C1 segment of cervical spinal cord (tissue), 14 donors: ENCODE measurements at regions not wholly inside any gene's neighbourhood (a gene's known extent, or its start where the extent isn't known, plus 50 kb on each side); places are given as distances from the start of the nearest gene placed in this dataset.

ENCODE experiments used
- DNase-seq, 14 donors: peaks; one replicate each; lab custom pipeline; 2025; lab: John Stamatoyannopoulos, UW

DNA sequence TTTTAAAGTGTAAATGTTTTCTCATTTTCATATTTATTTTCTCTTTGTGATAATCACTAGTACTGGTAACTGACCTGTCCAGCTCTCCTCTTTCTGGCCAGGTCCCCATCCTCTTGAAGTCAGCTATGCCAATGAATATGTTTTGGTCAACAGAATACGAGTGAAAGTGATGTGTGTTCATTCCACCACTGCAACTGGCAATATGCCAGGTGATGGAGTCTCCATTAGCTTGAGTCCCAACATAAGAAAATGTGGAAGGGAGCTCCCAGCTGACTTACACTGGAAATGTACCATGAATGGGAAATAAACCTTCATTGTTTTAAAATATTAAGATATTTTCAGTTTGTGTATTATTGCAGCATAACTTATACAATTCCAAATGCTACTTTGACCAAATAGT, 75.8 kb downstream of the CCDC34 start:
- no peak for DNase-seq

DNA sequence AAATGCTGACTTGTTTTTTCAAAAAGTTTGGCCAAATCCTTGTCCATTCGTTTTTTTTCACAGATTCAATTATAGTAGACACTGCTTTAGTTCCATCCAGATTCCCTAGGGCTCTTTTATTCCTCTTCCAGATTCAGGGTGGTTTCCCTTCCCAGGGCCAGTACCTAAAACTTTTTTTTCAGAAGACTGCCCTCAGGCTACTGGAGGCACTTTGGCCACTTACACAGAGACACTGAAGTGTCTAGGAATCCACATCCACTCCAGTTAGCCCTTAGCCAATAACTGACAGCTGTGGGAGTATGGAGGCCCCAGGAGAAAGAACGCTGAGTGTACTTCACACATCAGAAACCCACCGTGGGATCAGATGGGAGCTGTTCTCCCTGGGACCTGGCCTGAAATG, 77.3 kb downstream of the CCDC34 start:
- DNase-seq: no peak

DNA sequence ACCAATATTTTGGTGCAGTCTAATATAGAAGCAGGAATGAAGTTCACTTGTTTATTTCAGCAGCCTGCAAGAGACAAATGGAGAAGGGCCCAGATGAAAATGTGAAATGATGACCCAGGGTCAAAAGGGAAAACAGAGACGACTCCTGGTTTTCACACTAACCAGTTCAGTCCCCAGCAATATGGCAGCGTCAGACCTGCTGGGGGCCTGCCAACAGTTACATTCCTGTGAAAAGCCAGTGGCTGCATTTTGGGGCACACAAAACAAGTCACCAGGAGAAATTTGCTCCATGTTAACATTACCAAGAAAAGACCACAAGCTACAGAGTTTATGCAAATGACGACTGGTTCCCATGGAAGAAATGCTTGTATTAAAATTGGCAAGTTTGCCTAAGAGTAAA, 80.2 kb downstream of the CCDC34 start:
- no peak for DNase-seq

GRCh38 chr11:27281740-27282590, 81.0 kb downstream of the CCDC34 start:
- no peak for DNase-seq

- no peak for DNase-seq
Measured at GRCh38 chr11:27281276-27281675, 81.7 kb downstream of the CCDC34 start.

DNA sequence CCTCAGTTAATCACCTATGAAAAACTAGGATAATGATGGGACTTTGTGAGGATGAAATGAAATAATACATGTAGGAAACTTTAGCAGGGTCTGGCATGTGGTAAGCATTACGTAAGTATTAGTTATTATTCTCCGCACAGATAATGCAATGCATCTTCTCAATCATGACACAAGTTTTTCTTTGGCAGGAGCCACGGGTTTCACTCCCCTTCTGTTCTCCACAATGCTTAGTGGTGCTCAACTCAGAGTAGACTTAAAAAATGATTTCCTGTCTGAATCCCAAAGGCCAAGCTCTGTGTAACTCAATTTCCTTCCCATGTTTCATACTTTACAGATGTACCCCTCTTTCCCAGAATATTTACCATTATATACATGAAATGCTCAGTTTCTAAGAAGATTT, 82.9 kb downstream of the CCDC34 start:
- DNase-seq: no peak

DNA sequence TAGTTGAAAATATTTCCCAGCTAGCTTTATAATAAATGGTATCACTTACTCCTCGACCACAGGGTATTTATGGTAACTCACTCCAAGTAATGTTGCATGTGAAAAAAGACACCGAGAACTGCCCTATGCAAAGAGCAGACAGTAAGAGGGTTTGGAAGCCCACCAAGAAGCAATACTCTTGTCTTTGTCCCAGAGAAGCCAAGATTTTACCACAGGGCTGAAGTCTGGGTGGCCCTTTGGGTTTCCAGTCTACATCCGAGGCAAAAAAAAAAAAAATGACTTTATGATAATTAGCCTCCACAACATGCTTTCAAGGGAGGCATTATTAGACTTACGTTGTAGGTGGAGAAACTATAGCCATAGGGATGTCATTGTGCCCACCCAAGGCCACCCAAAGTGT, 83.6 kb downstream of the CCDC34 start:
- DNase-seq: no peak

DNA sequence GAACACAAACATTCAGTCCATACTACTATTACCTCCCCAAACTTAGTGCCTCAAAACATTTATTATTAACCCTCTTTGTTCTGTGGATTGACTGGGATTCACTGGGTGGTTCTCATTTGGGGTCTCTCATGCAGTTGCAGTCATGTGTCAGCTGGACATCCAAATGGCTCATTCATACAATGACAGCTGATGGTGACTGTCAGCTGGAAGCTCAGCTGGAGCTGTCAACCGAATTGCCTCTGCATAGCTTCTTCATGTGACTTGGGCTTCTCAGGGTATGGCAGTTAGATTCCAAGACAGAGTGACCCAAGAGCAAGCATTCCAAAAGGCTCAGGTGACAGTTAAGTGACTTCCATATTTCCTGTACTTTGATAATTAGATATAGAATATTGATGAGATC, 85.2 kb downstream of the CCDC34 start:
- no peak for DNase-seq

- no peak for DNase-seq
Measured at GRCh38 chr11:27276141-27276540, 86.9 kb downstream of the CCDC34 start.

GRCh38 chr11:27274854-27275395, 88.1 kb downstream of the CCDC34 start:
- peak in 1 of 14 donors; percentile 9 for DNase-seq

GRCh38 chr11:27266125-27266524, 96.9 kb downstream of the CCDC34 start:
- DNase-seq: no peak

- DNase-seq: no peak
Measured at GRCh38 chr11:27263986-27264385, 99.0 kb downstream of the CCDC34 start.

DNA sequence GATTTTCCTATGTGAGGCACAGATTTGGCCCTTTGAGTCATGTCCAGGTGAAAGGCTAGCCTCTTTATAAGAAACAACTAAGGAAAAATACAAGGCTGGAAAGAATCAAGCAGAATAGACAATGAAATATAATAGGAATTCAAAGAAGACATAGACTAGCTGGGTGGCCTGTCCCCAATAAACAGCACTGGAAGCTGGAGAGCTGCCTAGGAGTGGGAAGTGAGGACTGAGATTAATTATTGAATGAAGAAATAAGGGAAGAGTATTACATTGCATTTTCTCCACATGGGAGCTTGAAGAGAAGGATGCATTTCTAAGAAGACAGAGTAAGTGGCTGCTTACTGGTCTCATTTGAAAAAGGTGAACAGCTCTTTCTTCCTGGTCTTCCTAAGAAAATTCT, 100.0 kb downstream of the CCDC34 start:
- no peak for DNase-seq

DNA sequence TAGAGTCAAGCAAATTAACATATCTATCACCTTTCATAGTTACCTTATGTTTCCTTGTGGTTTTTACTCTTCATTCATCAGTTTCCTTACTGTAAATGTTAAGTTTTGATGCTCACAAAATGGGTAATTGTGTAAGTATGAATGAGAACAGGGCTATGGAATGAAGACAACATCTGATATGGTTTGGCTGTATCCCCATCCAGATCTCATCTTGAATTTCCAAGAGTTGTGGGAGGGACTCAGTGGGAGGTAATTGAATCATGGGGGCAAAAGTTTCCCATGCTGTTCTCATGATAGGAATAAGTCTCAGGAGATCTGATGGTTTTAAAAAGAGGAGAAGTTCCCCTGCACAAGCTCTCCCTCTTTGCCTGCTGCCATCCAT, 107.6 kb downstream of the CCDC34 start:
- no peak for DNase-seq

GRCh38 chr11:27254744-27255446, 108.1 kb downstream of the CCDC34 start:
- DNase-seq: no peak

DNA sequence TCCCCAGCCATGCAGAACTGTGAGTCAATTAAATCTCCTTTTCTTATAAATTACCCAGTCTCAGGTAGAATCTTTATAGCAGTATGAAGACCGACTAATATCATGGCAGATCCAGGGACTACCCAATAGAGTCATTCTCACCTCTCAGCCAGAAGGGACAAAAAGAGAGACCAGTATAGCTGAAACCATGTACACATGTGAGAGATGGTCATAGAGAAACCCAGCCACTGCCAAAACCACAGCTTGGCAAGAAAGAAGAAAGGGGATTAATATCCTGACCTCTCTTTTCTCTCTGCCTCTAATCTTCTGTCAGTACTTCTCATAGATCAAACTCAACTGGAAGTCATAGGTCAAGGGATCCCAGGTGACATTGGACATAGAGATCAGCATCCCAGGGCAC, 109.8 kb downstream of the CCDC34 start:
- DNase-seq: no peak

GRCh38 chr11:27250867-27251665, 111.9 kb downstream of the CCDC34 start:
- no peak for DNase-seq

GRCh38 chr11:27248576-27249509, 114.2 kb downstream of the CCDC34 start:
- peak in 3 of 14 donors; percentile 29 to 41 (median 35) for DNase-seq

DNA sequence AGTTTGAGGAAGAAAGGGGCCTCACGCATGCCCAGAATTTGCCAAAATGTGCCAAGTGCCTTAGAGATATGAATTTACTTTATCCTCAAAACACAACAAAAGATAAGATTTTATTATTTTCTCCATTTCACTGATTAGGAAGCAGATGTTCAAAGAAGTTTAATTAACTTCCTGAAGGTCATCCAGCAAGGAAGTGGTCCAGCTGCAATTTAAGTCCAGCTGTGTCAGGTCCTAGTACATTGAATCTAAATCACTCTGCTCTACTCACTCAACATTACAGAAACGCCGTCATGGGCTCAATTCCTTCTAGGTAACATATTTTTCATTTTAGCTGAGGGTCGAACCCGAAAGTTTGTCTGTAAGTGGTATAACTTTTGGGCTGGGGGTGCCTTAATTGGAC, 115.4 kb downstream of the CCDC34 start:
- DNase-seq: no peak

DNA sequence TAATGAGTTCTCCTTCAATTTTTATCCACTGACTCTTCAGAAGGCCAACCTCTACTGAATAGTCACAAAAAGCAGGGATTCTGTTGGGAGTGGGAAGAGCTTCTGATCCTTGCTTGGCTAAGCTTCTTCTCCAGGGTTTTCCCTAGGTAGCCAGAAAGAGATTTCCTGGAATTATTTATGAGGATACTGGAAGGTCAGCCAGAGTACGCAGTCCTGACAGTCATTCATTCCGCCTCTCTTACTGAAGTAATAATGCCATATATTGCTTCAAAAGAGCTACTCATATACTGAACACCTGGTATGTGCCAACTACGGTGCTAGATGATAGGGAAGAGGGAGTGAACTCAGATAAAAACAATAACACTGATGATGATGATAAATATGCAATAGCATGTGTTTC, 116.1 kb downstream of the CCDC34 start:
- DNase-seq: no peak

GRCh38 chr11:27244900-27245299, 118.1 kb downstream of the CCDC34 start:
- DNase-seq: no peak
